ENCODE measurements at regions not wholly inside any gene's neighbourhood (a gene's known extent, or its start where the extent isn't known, plus 50 kb on each side); places are given as distances from the start of the nearest gene placed in this dataset.

GRCh38 chr11:80097146-80097545, 656.3 kb upstream of the TENM4 start:
- Histone ChIP-seq H3K4me3 (ENCODE audit: low read depth, low read length, poor library complexity, severe bottlenecking) (no peak overlapping the region), H4K20me1 (ENCODE audit: insufficient read depth, low read length) (no peaks in the 10 kb centered on the region), H3K27me3 (ENCODE audit: insufficient read depth, low read length) (no peaks in the 10 kb centered on the region), H3F3A (ENCODE audit: insufficient read depth, low read length) (no peaks in the 10 kb centered on the region), H3K9me3 (ENCODE audit: low read length) (no peaks in the 10 kb centered on the region), H3K4me1 (ENCODE audit: insufficient read depth, low read length, severe bottlenecking) (no peaks in the 10 kb centered on the region), H3K79me2 (ENCODE audit: insufficient read depth, low read length) (no peaks in the 10 kb centered on the region), H3K27ac (ENCODE audit: low read depth, low read length, poor library complexity, severe bottlenecking) (no peak overlapping the region), H3K9ac (ENCODE audit: low read length) (no peak overlapping the region), H2AFZ (ENCODE audit: low read length) (no peak overlapping the region), H3K4me2 (ENCODE audit: low read length) (no peak overlapping the region), H3K9me2 (ENCODE audit: low read depth, low read length) (no peaks in the 10 kb centered on the region), H3K36me3 (ENCODE audit: insufficient read depth, low read length) (no peaks in the 10 kb centered on the region)
- TF ChIP-seq EZH2 (IDR thresholded peaks at IDR 0.05; ENCODE audit: borderline replicate concordance, low read length): no peak
- no peak for TF ChIP-seq CTCF (IDR thresholded peaks at IDR 0.05; ENCODE audit: low read length)

- Histone ChIP-seq H3K27me3 (ENCODE audit: insufficient read depth, low read length) (no peaks in the 10 kb centered on the region), H4K20me1 (ENCODE audit: insufficient read depth, low read length) (no peaks in the 10 kb centered on the region), H3K9me3 (ENCODE audit: low read length) (no peaks in the 10 kb centered on the region), H3K9me2 (ENCODE audit: low read depth, low read length) (no peaks in the 10 kb centered on the region), H3K9ac (ENCODE audit: low read length) (no peak overlapping the region), H3F3A (ENCODE audit: insufficient read depth, low read length) (no peaks in the 10 kb centered on the region), H3K4me2 (ENCODE audit: low read length) (no peak overlapping the region), H3K4me1 (ENCODE audit: insufficient read depth, low read length, severe bottlenecking) (no peaks in the 10 kb centered on the region), H3K4me3 (ENCODE audit: low read depth, low read length, poor library complexity, severe bottlenecking) (no peak overlapping the region), H2AFZ (ENCODE audit: low read length) (no peak overlapping the region), H3K36me3 (ENCODE audit: insufficient read depth, low read length) (no peaks in the 10 kb centered on the region), H3K27ac (ENCODE audit: low read depth, low read length, poor library complexity, severe bottlenecking) (no peak overlapping the region), H3K79me2 (ENCODE audit: insufficient read depth, low read length) (no peaks in the 10 kb centered on the region)
- TF ChIP-seq CTCF (IDR thresholded peaks at IDR 0.05; ENCODE audit: low read length) (no peak), EZH2 (IDR thresholded peaks at IDR 0.05; ENCODE audit: borderline replicate concordance, low read length) (no peak)
These were observed 655.9 kb upstream of the TENM4 start for GRCh38 chr11:80096736-80097135.

GRCh38 chr11:80086496-80087055, 645.7 kb upstream of the TENM4 start:
- Histone ChIP-seq H3K4me3 (ENCODE audit: low read depth, low read length, poor library complexity, severe bottlenecking) (no peak overlapping the region), H3K27me3 (ENCODE audit: insufficient read depth, low read length) (no peaks in the 10 kb centered on the region), H3K9ac (ENCODE audit: low read length) (no peak overlapping the region), H3K9me2 (ENCODE audit: low read depth, low read length) (no peaks in the 10 kb centered on the region), H3K4me1 (ENCODE audit: insufficient read depth, low read length, severe bottlenecking) (no peaks in the 10 kb centered on the region), H2AFZ (ENCODE audit: low read length) (no peak overlapping the region), H3K4me2 (ENCODE audit: low read length) (no peak overlapping the region), H3K9me3 (ENCODE audit: low read length) (no peaks in the 10 kb centered on the region), H4K20me1 (ENCODE audit: insufficient read depth, low read length) (no peaks in the 10 kb centered on the region), H3K79me2 (ENCODE audit: insufficient read depth, low read length) (no peaks in the 10 kb centered on the region), H3K27ac (ENCODE audit: low read depth, low read length, poor library complexity, severe bottlenecking) (no peak overlapping the region), H3K36me3 (ENCODE audit: insufficient read depth, low read length) (no peaks in the 10 kb centered on the region), H3F3A (ENCODE audit: insufficient read depth, low read length) (no peaks in the 10 kb centered on the region)
- TF ChIP-seq CTCF (IDR thresholded peaks at IDR 0.05; ENCODE audit: low read length) (no peak), EZH2 (IDR thresholded peaks at IDR 0.05; ENCODE audit: borderline replicate concordance, low read length) (no peak)

Measured in OCI-LY1 (cell line).